HEK293T (cell line): ENCODE measurements at regions not wholly inside any gene's neighbourhood (a gene's known extent, or its start where the extent isn't known, plus 50 kb on each side); places are given as distances from the start of the nearest gene placed in this dataset.

Source experiments
- CTCF ChIA-PET: fragments of 350-600 bp; formaldehyde crosslinking; extraction: SDS; loops from one replicate; lab custom pipeline; 2021; ENCODE audit warnings: antibody characterized with exemption, inconsistent platforms; lab: Yijun Ruan, JAX
- POLR2A ChIA-PET: fragments of 350-600 bp; formaldehyde crosslinking; extraction: SDS; loops from one replicate; lab custom pipeline; 2020; ENCODE audit warnings: antibody characterized with exemption, inconsistent platforms; lab: Yijun Ruan, JAX
- DNase-seq: peaks from one replicate; pipeline ENCODE4 v3.0.0; 2012; ENCODE audit warnings: mixed read lengths; ENCODE audit errors: extremely low spot score
- ARNT ChIP-seq: fragments of 450-650 bp; IDR thresholded peaks from 2 replicates; pipeline ENCODE4 v1.6.1; 2017; ENCODE audit warnings: mild to moderate bottlenecking
- BHLHE40 ChIP-seq: fragments of 450-650 bp; IDR thresholded peaks from 2 replicates; pipeline ENCODE4 v1.6.1; 2016; ENCODE audit warnings: mild to moderate bottlenecking, moderate library complexity, borderline replicate concordance
- CTBP1 ChIP-seq: fragments of 450-650 bp; IDR thresholded peaks from 2 replicates; pipeline ENCODE4 v1.6.1; 2016; ENCODE audit warnings: borderline replicate concordance
- ELF4 ChIP-seq: fragments of 450-650 bp; IDR thresholded peaks from 2 replicates; pipeline ENCODE4 v1.6.1; 2017; ENCODE audit warnings: antibody characterized with exemption
- FOXA1 ChIP-seq: fragments of 450-650 bp; IDR thresholded peaks from 2 replicates; pipeline ENCODE4 v1.6.1; 2016; ENCODE audit warnings: mild to moderate bottlenecking
- FOXK2 ChIP-seq: fragments of 450-650 bp; IDR thresholded peaks from 2 replicates; pipeline ENCODE4 v1.6.1; 2016; ENCODE audit warnings: mild to moderate bottlenecking
- FOXM1 ChIP-seq: fragments of 450-650 bp; IDR thresholded peaks from 2 replicates; pipeline ENCODE4 v1.6.1; 2017; ENCODE audit warnings: mild to moderate bottlenecking, borderline replicate concordance
- HDGF ChIP-seq: fragments of 450-650 bp; IDR thresholded peaks from 2 replicates; pipeline ENCODE4 v1.6.1; 2017; ENCODE audit warnings: antibody characterized with exemption, borderline replicate concordance
- L3MBTL2 ChIP-seq: fragments of 450-650 bp; conservative IDR thresholded peaks from 2 replicates; pipeline ENCODE4 v1.6.1; 2016; ENCODE audit warnings: mild to moderate bottlenecking
- LEF1 ChIP-seq: fragments of 450-650 bp; IDR thresholded peaks from 2 replicates; pipeline ENCODE4 v1.6.1; 2017; ENCODE audit warnings: mild to moderate bottlenecking, borderline replicate concordance
- NFRKB ChIP-seq: fragments of 450-650 bp; IDR thresholded peaks from 2 replicates; pipeline ENCODE4 v1.6.1; 2016; ENCODE audit warnings: mild to moderate bottlenecking, moderate library complexity
- SP1 ChIP-seq: fragments of 450-650 bp; IDR thresholded peaks from 2 replicates; pipeline ENCODE4 v1.6.1; 2017
- SUZ12 ChIP-seq: fragments of 450-650 bp; IDR thresholded peaks from 2 replicates; pipeline ENCODE4 v1.6.1; 2016; ENCODE audit warnings: mild to moderate bottlenecking
- TARDBP ChIP-seq: fragments of 450-650 bp; IDR thresholded peaks from 2 replicates; pipeline ENCODE4 v1.6.1; 2016
- ZNF384 ChIP-seq: fragments of 450-650 bp; IDR thresholded peaks from 2 replicates; pipeline ENCODE4 v1.6.1; 2016
- TF ChIP-seq, protein P1 (sequence below): fragments of 450-650 bp; IDR thresholded peaks from 2 replicates; pipeline ENCODE4 v1.6.1; 2016

DNA sequence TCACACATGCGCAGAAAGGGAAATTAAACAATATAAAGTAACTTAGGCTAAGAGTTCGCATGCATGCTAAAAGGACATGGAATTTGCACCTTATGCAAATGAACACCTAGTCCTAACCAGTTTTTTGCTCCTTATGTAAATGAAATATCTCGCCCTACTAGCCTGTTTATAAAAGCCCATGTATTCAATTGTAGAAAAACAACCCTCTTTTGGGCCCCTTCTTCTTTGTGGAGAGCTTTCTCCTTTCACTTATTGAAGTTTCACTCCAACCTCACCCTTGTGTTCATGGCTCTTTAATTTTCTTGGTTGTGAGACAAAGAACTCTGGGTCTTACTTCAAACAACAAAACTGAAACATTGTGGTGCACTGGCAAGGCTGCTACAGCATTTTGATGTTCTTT lies 333.4 kb upstream of the ATXN7L3B start:
- TF ChIP-seq TARDBP (no peak), BHLHE40 (no peak), CTBP1 (no peak), ELF4 (no peak), SP1 (no peak), ZNF384 (no peak), L3MBTL2 (no peak), FOXK2 (no peak), FOXA1 (no peak), SUZ12 (no peak), NFRKB (no peak), ARNT (no peak), FOXM1 (no peak), HDGF (no peak), LEF1 (no peak)
- TF ChIP-seq, protein P1, sequence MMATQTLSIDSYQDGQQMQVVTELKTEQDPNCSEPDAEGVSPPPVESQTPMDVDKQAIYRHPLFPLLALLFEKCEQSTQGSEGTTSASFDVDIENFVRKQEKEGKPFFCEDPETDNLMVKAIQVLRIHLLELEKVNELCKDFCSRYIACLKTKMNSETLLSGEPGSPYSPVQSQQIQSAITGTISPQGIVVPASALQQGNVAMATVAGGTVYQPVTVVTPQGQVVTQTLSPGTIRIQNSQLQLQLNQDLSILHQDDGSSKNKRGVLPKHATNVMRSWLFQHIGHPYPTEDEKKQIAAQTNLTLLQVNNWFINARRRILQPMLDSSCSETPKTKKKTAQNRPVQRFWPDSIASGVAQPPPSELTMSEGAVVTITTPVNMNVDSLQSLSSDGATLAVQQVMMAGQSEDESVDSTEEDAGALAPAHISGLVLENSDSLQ, result no peak
- POLR2A ChIA-PET, result no interaction called here
- DNase-seq, result no peak
- CTCF ChIA-PET, result no interaction called here

DNA sequence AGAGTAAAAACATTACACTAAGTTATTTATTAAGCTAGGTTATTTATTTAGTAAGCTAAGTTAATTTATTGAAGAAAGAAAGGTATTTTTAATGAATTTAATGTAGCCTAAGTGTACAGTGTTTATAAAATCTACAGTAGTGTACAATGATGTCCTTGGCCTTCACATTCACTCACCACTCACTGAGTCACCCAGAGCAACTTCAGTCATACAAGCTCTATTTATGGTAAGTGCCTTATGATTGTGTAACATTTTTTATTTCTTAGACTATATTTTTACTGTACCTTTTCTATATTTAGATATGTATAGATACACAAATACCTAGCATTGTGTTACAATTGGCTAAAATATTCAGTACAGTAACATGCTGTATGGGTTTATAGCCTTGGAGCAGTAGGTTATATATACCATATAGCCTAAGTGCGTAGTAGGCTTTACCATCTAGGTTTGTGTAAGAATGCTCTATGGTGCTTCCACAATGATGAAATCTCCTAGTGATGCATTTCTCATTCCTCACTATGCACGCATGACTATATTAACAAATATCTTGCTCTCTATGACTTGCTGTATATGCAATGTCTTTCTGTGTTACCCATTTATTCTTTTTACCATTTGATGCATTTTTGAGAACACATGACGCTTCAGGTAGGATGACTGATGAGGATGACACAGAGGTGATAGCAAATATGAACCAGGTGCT lies 309.6 kb upstream of the ATXN7L3B start:
- no peak for TF ChIP-seq L3MBTL2
- no peak for TF ChIP-seq CTBP1
- no peak for TF ChIP-seq FOXK2
- no peak for TF ChIP-seq FOXM1
- ChIA-PET POLR2A (no interaction called here), CTCF (interaction anchor here (0.5 kb wide), 1 partner anchor 1070 kb away, joined by 3 read pairs; no protein-coding TSS in a partner anchor)
- DNase-seq, result no peak

DNA sequence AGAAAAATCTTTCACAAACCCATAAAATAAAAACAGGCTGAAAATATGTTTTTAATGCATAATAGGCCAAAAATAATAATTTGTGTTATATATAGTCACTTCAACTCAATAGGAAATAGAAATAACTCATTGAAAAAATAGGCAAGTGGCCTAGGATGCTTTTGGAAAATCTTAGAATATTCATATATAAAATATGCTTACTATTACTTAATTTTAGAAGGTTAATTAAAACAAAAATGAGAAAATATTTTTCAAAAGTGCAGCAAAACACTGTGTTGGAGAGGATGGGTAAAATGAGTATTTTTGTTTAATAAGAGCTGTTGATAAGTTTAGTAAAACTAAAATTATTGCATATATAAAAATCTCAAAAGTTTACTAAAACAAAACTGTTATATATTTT lies 308.0 kb upstream of the ATXN7L3B start:
- TF ChIP-seq HDGF, result no peak
- TF ChIP-seq L3MBTL2, result no peak
- TF ChIP-seq SUZ12, result no peak
- no peak for TF ChIP-seq FOXA1
- no peak for TF ChIP-seq TARDBP
- TF ChIP-seq FOXM1, result no peak
- no peak for TF ChIP-seq ELF4
- no peak for TF ChIP-seq ZNF384
- TF ChIP-seq ARNT, result no peak
- no peak for TF ChIP-seq CTBP1
- no peak for TF ChIP-seq SP1
- TF ChIP-seq NFRKB, result no peak
- TF ChIP-seq BHLHE40, result no peak
- TF ChIP-seq LEF1, result no peak
- TF ChIP-seq, protein P1, result no peak
- TF ChIP-seq FOXK2, result no peak
- ChIA-PET CTCF (no interaction called here), POLR2A (no interaction called here)
- DNase-seq, result no peak

DNA sequence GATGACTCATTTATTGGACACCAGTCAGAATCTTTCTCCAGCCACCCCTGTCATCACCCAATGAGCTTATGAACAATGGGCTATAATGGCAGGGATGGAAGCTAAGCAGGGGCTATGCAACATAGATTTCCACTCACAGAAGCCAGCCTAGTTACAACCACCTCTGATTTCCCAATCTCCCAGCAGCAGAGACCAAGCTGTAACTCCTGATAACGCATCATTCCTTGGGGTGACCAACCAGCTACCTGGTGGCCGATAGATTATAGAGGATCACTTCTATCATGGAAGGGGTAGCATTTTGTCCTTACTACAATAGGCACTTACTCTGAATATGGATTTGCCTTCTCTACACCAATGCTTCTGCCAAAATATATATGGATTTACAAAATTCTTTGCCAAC lies 302.3 kb upstream of the ATXN7L3B start:
- TF ChIP-seq LEF1 (no peak), ZNF384 (no peak), L3MBTL2 (no peak), FOXM1 (no peak), FOXA1 (no peak)
- DNase-seq, result no peak
- ChIA-PET POLR2A (no interaction called here), CTCF (no interaction called here)

DNA sequence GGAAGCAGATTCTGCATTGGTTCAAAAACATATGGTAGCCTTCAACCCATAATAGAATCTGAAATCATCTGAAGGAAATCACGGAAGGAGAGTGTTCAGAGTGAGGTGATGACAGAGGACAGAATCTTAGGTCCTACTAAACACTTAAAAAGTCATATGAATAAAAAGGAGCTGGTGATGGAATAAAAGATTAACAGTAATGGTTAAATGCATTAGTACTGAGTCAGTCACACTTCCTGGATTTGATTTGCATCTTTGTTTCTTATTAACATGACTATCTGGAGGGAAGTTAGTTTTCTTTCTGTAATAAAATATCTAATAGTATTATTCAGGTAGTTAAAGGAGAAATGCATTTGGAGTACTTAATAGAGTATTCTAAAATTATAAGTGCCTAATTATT lies 296.3 kb upstream of the ATXN7L3B start:
- CTCF ChIA-PET, result no interaction called here
- no peak for TF ChIP-seq FOXA1
- TF ChIP-seq, protein P1, result no peak
- no peak for TF ChIP-seq SUZ12
- no peak for TF ChIP-seq BHLHE40
- no peak for TF ChIP-seq ZNF384
- TF ChIP-seq HDGF, result no peak
- TF ChIP-seq SP1, result no peak
- TF ChIP-seq TARDBP, result no peak
- no peak for TF ChIP-seq FOXK2
- TF ChIP-seq FOXM1, result no peak
- no peak for TF ChIP-seq ARNT
- TF ChIP-seq L3MBTL2, result no peak
- no peak for TF ChIP-seq LEF1
- TF ChIP-seq ELF4, result no peak
- no peak for DNase-seq
- POLR2A ChIA-PET, result no interaction called here

DNA sequence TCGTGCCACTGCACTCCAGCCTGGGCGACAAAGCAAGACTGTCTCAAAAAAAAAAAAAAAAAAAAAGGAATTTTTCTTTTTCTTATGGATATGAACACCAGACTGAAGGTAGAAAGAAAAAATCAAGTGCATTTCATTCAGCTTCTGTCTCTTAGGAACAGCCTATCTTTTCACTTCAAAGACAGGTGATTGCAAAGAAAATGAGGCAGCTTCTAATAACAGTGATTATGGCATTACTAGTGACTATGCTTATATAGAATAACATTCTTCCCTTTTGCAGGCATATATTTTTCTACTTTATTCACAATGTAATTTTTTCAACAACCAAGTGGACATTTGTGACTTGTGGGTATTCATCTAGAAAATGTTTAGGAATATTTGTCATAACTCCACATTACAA lies 295.5 kb upstream of the ATXN7L3B start:
- ChIA-PET CTCF (no interaction called here), POLR2A (no interaction called here)
- no peak for TF ChIP-seq BHLHE40
- DNase-seq, result no peak

DNA sequence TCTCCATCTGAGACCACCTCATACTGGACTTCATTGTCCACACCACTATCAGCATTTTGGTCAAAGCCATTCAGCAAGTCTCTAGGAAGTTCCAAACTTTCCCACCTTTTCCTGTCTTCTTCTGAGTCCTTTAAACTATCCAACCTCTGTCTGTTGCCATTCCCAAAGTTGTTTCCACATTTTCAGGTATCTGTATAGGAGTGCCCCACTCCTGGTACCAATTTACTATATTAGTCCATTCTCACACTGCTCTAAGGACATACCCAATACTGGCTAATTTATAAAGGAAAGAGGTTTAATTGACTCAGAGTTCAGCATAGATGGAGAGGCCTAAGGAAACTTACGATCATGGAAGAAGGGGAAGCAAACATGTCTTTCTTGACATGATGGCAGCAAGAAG lies 292.2 kb upstream of the ATXN7L3B start:
- TF ChIP-seq FOXA1, result no peak
- TF ChIP-seq NFRKB, result no peak
- TF ChIP-seq ZNF384, result no peak
- TF ChIP-seq SP1, result no peak
- no peak for TF ChIP-seq ELF4
- no peak for TF ChIP-seq L3MBTL2
- TF ChIP-seq, protein P1, result no peak
- DNase-seq, result no peak
- CTCF ChIA-PET, result no interaction called here
- POLR2A ChIA-PET, result no interaction called here
